GM18519 (cell line): ENCODE measurements at regions not wholly inside any gene's neighbourhood (a gene's known extent, or its start where the extent isn't known, plus 50 kb on each side); places are given as distances from the start of the nearest gene placed in this dataset.
"Not testable (repeated sequence)": the region's sequence is repeated elsewhere in the genome, so short reads cannot be mapped to it uniquely, and the experiment has no call there.

ENCODE experiments used
- ATAC-seq: cut with Tn5 transposase; IDR thresholded peaks from one replicate; pipeline ENCODE4 v1.9.1; 2021; ENCODE audit warnings: mild to moderate bottlenecking, moderate library complexity; ENCODE audit not compliant: unreplicated experiment, low FRiP score

DNA sequence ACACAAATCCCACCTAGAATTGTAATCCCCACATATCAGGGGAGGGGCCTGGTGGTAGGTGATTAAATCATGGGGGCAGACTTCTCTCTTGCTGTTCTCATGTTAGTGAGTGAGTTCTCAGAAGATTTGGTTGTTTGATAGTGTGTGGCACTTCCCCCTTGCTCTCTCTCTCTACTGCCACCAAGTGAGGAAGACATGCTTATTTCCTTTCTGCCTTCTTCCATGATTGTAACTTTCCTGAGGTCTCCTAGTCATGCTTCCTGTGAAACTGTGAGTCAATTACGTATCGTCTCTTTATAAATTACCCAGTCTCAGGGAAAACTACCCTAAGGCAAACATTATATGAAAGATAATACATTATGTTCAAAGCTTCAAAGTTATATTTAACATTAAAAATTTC is 1297.5 kb upstream of the CITED2 start:
- no peak for ATAC-seq

DNA sequence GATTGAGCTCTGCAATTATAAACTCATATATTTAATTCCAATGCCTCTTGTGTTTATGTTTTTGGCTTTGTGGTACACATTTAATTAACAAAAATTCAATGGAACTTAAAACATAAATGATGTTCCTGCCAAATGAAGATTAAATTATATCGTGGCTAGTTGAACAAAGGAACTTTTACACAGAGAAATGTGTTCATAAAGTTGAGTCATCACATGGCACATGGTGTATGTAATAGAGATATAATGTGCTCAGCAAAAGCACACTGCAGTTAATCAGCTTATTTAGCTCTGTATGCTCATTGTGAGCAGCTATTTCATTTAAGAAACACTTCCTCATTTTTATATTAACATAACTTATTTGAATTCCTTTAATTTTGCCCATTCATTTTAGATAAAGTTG is 1295.6 kb upstream of the CITED2 start:
- no peak for ATAC-seq

DNA sequence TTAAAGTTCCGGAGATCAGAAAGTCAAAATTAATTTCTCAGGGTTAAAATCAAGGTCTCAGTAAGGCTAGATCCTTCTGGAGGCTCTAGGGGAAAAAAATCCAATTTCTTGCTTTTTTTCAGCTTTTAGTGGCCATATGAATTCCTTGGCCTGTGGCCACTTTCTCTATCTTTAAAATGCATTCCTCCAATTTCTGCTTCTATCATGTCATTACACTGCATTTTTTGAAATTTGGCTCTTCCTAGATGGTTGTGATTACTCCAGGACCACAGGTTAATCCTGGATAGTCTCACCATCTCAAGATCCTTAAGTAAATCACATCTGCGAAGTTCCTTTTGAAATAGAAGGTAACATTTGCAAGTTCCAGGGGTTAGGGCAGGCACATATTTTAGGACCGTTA is 1294.9 kb upstream of the CITED2 start:
- no peak for ATAC-seq

DNA sequence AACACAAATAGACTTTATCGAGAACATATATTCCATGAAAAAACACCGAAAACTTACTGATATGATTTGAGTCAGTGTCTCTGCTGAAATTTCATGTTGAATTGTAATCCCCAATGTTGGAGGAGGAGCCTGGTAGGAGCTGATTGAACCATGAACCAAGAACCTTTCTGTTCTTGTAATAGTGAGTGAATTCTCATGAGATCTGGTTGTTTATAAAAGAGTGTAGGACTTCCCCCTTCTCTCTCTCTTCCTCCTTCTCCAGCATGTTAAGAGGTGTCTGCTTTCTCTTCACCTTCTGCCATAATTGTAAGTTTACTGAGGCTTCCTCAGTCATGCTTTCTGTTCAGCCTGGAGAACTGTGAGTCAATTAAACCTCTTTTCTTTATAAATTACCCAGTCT is 1289.3 kb upstream of the CITED2 start:
- no peak for ATAC-seq

DNA sequence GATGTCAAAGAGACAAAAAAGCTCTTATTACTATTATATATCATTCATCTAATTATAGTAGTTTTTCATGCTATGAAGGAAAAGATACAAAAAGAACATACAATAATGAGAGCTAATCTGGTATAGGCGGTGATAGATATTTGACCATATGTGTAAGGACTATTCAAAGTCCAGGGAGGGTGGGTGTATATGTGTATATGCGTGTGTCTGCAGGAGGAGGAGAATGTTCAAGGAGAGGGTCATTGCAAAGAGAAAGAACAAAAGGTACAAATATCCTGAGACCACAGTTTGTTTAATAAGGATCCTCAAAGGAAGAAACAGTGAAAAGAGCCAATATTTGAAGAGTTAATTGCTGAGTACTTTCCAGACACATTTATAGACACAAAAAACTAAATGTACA is 1288.6 kb upstream of the CITED2 start:
- no peak for ATAC-seq

DNA sequence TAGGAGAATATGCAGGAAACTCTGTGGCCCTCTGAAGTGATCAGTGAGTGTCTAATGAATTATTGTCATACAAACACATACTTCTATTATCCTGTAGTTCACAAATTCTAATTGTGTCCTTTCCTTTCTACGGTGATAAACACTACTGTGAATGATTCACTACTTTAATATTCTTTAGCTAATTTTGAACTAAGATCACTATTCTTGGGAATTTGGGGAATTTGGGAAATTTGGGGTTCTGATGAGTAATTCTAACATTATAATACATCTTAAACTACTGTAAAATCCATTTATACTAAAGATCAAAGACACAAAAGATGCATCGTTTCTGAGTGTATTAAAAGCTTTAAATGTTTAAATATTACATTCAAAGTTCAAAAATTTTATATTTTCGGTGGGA is 1287.2 kb upstream of the CITED2 start:
- no peak for ATAC-seq

DNA sequence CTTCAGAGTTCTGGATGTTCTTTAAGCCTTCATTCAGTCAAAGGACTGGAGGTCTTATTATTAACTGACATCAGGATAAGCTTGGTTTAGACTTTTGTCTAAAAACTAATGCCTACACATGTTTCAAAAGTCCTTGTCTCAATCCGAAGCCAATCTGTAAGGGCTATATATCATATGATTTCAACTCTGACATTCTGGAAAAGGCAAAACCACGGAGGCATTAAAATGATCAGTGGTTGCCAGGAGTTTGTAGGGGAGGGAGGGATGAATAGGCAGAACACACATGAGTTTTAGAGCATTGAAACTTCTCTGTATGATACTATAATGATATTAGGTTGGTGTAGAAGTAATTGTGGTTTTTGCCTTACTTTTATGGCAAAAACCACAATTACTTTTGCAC is 1285.8 kb upstream of the CITED2 start:
- ATAC-seq = no peak

DNA sequence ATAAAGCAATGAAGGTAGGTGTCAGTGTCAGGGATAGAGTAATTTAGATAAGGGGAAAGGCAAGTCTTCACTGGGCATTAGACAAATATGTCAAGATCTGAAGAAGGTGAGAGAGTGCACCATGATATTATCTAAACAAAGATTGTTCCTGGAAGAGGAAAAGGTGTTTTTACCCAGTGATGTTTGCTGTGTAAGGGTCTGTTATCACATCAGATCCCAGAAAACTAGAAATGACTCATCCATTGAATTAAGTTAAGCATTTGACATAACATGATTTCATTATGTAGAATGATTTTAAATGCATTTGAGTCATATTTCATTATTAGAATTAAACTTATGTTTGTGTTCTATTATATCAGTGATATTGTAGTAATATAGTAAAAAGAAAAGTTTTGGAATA is 1279.5 kb upstream of the CITED2 start:
- no peak for ATAC-seq

DNA sequence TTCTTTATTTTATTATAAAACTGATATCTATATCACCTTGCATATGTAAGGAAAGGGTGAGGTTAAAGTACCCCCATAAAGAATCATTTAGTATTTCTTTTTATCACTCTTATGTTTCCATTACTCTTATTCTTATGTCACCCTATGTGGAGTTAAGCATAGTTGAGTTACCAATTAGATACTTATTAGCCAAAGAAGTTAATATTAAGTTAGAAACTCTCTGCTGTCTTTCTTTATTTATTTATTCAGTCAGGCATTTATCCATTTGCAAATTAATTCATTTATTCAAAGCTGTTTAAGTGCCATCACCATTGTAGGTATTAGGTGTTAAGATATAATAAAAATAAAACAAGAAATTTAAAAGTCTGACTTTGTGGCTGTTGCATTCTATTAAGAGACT is 1279.1 kb upstream of the CITED2 start:
- ATAC-seq = no peak

DNA sequence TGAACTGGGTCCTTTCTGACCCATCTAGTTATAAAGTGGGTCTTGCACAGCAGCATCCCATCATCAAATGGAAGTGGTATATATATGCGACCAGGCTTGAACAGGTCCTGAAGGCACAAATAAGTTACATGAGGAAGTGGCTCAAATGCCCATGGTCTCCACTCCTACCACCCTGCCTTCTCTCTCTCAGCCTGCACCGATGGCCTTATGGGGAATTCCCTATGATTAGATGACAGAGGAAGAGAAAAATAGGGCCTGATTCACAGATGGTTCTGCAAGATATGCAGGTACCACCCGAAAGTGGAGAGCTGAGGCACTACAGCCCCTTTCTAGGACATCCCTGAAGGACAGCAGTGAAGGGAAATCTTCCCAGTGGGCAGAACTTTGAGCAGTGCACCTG is 1275.1 kb upstream of the CITED2 start:
- ATAC-seq = not testable (repeated sequence)

DNA sequence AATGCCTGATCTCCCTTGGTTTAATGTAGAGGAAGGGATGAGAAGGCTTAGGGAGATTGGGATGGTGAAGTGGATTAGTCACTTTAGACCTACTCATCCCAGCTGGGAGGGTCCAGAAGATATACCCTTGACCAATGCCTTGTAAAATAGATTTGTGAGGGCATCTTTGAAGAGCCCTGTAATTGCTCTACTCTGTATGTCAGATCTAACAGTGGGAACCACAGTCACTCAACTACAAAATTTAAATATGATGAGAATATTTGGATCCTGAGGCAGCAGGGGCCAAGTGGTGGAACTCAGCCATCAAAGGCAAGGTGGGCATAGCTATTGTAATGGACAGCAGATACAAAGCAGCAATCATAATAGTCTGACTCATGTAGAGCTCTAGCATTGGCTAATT is 1272.9 kb upstream of the CITED2 start:
- not testable (repeated sequence) for ATAC-seq

DNA sequence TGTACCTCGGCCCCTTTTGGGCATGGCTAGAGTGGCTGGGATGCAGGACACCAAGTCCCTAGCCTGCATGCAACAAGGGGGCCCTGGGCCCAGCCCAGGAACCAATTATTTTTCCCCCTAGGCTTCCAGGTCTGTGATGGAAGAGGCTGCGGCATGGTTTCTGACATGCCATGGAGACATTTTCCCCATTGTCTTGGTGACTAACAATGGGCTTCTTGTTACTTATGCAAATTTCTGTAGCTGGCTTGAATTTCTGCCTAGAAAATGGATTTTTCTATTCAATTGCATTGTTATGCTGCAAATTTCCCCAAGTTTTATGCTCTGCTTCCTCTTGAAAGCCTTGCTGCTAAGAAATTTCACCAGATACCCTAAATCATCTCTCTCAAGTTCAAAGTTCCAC is 1269.6 kb upstream of the CITED2 start:
- no peak for ATAC-seq

DNA sequence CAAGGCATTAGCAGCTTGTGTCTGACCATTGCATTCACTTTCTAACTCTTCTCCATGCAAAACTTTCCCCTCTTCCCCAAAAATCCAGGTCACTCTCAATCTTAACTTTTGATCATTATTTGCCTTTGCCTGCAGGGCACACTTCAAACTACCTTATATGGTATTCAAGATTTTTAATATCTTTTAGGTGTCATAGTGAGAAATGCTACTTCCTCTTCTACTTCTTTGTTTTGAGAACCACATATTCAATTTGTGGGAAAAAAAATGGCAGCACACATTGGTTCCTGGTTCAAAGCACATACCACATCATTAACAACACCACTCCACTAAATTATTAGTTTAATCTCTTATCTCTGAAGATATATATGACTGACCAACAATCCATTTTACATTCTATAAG is 1267.0 kb upstream of the CITED2 start:
- peak; percentile 79 for ATAC-seq

DNA sequence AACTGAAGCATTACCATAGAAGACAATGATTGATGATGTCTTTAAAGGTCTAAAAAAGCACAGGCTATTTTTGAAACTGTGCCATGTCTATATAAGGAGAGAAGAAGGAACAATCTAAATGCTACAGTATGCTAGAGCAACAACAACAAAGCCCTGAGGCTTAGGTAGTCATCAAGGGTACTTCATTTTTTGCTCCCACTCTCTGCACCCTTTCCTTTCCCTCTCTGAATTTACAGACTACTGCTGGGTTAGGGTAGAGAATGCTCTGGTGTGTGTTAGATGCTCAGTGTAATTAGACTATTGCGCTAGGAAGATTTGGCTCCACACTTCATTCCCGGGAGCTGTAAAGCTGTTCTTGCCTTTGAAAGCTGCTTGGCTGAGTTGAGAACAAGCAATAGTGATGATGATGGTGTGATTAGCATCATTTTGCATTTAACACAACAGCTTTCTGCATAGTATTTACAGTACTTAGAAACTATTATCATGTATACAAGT is 1262.5 kb upstream of the CITED2 start:
- peak; percentile 22 for ATAC-seq

DNA sequence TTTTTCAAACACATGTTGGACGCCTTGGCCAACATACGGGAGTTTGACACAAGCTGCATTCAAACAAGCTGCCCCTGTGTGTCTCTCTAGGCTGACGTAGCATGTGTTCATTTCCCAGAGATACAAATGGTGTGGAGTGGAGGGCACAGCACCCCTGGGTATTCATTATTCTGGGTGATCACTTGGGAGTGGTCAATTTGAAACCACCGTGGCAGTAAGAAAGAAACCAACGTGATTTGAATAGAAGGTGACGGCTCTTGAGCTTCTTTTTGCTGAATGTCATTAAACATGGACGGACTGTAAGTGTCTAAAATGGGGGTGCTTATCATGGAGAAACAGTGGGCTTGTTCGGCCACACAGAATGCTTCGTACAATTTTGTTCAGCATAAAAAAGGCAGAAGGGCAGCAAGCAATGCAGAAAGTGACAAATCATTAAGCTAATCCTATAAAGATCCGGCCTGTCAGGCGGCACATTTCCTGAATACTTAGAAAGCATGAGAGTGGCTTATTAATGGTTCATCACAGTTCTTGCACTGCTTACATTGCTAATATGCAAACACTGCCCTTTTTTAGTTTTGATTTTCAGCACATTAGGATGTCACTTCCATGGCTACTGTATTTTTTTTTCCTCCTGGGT is 1261.9 kb upstream of the CITED2 start:
- peak; percentile 58 for ATAC-seq

DNA sequence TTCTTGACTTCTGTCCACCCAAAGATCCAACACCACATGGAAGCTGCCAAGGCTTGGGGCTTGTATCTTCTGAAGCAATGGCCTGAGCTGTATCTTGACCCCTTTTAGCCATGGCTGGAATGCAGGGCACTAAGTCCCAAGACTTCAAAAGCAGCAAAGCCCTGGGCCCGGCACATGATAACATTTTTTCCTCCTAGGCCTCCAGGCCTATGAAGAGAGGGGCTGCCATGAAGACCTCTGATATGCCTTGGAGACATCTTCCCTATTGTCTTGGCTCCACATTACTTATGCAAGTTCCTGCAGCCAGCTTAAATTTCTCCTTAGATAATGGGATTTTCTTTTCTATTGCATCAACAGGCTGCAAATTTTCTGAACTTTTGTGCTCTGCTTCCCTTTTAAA is 1252.6 kb upstream of the CITED2 start:
- ATAC-seq = no peak

DNA sequence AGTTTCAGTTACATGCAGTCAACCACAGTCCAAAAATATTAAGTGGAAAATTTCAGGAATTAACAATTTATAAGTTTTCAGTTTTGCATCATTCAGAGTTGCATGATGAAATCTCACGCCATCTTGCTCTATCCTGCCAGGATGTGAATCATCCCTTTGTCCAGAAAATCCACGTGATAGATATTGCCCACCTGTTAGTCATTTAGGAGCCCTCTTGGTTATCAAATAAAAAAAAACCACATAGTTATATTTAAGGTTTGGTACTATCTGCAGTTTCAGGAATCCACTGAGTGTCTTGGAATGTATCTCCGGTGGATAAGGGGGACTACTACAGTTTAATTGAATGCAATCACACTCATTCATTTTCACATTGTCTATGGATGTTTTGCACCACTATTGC is 1249.0 kb upstream of the CITED2 start:
- no peak for ATAC-seq

DNA sequence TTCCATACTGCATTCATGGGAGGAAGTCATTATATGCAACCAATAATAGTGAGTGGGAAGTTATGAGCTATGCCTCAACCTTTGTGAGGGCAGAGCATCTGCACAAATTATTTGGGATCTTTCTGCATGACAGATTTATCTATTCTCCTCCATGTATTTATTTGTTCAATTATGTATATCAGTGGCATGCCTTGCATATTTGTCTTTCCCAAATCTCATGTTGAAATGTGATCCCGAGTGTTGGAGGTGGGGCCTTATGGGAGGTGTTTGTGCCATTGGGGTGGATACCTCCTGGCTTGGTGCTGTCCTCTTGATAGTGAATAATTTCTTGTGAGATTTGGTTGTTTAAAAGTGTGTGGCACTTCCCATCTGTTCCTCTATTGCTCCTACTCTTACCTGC is 1246.0 kb upstream of the CITED2 start:
- ATAC-seq = no peak

DNA sequence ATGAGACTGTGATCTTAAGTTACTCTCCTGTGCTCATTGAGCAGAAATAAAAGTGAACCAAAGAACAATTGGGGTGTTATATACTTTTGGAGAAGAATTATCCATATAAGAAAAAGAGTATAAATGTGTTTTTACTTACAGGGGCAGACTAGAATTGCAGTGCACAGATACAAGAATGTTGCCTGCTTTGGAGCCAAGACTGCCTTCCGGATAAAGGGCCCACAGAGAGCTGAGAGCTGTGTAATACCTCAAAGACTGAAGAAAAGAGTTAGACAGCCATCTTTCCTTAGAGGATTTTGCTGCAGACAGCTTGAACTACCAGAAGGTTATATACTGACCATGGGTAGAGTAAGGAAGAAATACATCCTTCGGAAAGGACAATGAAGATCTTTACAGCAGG is 1235.5 kb upstream of the CITED2 start:
- no peak for ATAC-seq

DNA sequence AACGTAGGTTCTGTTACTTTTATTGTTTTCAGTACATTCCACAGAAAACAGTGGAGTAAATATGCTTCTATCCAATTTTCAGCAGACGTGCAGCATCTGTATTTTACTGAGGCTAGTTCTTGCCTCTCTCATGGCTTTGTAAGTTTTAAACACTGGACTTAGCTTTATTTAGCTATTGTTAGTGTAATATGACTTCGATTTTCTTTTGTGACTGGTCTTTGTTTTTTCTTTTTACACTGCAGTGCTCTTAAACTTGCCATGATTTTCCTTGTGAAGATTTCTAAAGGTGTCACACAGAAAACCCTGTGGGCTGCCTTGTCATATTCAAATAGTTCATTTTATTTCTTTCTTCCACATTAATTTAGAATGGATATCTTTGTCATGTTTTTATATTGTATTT is 1234.9 kb upstream of the CITED2 start:
- ATAC-seq = no peak

DNA sequence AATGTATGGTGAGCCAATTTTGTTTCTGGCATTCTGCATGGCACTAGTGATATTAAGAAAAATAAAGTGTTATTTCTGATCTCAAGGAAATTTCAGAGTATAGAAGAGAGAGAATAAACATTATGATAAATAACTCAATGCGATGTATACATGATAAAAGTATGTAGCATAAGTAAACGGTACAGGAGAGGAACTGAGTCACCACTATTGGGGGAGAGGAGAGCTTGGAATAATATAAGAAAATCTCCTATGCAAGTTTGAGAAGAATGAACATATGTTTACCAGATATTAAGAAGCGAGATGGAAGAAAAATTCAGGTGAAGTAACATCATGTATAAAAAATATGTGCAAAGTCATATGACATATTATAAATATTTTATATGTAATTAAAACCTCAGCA is 1230.3 kb upstream of the CITED2 start:
- no peak for ATAC-seq

DNA sequence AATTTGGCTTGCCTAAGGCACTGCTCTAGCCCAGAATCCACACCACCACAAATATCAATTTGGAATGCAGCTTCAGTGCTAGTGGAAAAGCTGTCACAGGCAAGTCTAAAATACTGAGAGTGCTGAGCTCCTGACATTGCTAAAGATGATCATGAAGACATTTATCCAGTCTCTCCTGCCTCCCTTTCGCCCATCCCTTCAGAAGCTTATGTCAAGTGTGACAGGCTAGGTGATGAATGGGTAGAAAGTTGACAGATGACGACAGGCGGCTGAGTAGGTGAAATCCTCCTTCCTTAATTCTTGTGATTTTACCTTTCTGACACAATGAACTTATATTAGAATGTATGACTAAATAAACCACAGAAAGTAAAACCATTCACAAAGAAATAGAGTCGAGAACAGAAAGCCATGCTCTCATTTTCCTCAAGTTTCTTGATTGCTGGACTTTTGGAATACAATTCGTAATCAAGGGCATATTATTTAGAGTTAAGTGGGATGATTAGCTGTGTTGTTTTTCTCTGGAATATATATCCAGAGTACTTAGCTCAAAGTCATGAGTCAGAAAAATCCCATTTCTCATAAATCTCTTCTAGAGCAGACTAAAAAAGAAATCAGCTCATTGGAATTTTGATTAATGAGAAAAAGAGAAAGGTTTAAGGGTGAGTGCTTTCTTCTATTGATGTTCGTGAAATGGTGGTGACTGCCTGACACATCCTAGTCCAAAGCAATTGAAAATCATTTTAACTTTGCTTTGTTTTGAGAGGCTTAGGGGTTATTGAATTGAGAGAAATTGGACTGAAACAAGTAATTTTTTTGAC is 1228.2 kb upstream of the CITED2 start:
- ATAC-seq = no peak
